Astrocyte of the cerebellum (primary cell): ENCODE measurements at regions not wholly inside any gene's neighbourhood (a gene's known extent, or its start where the extent isn't known, plus 50 kb on each side); places are given as distances from the start of the nearest gene placed in this dataset.

ENCODE experiments used
- DNase-seq: peaks from one replicate; pipeline ENCODE4 v3.0.0-alpha.2; 2011; ENCODE audit warnings: low read depth
- H3K4me3 ChIP-seq: 2 replicates; pipeline ENCODE4 v1.5.1; 2011; ENCODE audit warnings: mild to moderate bottlenecking, low read depth, low read length, moderate library complexity
- in situ Hi-C: cut with HindIII; loops from 2 replicates; pipeline ENCODE4 v1.10.0; 2017; ENCODE audit warnings: low sequenced_read_pairs
- TF ChIP-seq, protein P1 (sequence below): IDR thresholded peaks from 2 replicates; pipeline ENCODE4 v1.5.1; 2012; ENCODE audit warnings: low read length, low read depth, moderate library complexity, mild to moderate bottlenecking; ENCODE audit errors: missing control alignments

- TF ChIP-seq, protein P1, sequence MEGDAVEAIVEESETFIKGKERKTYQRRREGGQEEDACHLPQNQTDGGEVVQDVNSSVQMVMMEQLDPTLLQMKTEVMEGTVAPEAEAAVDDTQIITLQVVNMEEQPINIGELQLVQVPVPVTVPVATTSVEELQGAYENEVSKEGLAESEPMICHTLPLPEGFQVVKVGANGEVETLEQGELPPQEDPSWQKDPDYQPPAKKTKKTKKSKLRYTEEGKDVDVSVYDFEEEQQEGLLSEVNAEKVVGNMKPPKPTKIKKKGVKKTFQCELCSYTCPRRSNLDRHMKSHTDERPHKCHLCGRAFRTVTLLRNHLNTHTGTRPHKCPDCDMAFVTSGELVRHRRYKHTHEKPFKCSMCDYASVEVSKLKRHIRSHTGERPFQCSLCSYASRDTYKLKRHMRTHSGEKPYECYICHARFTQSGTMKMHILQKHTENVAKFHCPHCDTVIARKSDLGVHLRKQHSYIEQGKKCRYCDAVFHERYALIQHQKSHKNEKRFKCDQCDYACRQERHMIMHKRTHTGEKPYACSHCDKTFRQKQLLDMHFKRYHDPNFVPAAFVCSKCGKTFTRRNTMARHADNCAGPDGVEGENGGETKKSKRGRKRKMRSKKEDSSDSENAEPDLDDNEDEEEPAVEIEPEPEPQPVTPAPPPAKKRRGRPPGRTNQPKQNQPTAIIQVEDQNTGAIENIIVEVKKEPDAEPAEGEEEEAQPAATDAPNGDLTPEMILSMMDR, result no peak
- H3K4me3 ChIP-seq, result no peak overlapping the region
- no peak for DNase-seq
- in situ Hi-C loops, result no loop called here
Measured at GRCh38 chr20:60459212-60459611, 501.0 kb downstream of the CDH26 start.

DNA sequence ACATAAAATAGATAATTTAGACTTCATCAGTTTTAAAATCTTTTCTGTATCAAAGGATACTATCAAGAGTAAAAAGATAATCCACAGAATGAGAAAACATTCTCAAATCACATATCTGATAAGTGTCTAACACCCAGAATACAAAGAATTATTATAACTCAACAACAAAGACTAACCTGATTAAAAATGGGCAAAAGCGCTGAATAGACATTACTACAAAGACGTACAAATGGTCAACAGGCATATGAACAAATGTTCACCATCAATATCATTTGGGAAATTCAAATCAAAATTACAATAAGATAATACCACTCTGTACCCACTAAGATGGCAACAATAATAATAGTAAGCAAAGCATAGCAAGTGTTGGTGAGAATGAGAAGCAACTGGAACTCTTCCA, 503.8 kb downstream of the CDH26 start:
- no peak overlapping the region for H3K4me3 ChIP-seq
- TF ChIP-seq, protein P1, result no peak
- in situ Hi-C loops, result no loop called here
- no peak for DNase-seq

- H3K4me3 ChIP-seq, result no peak overlapping the region
- TF ChIP-seq, protein P1, result no peak
- in situ Hi-C loops, result no loop called here
- no peak for DNase-seq
Measured at GRCh38 chr20:60463798-60464197, 505.6 kb downstream of the CDH26 start.

DNA sequence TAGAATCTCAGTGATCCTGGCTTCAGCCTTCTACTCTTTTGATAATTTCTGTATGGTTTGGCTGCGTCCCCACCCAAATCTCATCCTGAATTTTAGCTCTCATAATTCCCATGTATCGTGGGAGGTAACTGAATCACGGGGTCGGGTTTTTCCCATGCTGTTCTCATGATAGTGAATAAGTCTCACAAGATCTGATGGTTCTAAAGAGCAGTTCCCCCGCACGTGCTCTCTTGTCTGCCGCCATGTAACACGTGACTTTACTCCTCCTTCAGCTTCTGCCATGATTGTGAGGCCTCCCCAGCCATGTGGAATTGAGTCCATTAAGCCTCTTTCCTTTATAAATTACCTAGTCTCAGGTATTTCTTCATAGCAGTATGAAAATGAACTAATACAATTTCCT, 507.2 kb downstream of the CDH26 start:
- in situ Hi-C loops, result no loop called here
- DNase-seq, result no peak
- H3K4me3 ChIP-seq, result no peak overlapping the region
- TF ChIP-seq, protein P1, result no peak

- TF ChIP-seq, protein P1, result no peak
- in situ Hi-C loops, result no loop called here
- no peak overlapping the region for H3K4me3 ChIP-seq
- no peak for DNase-seq
Measured at GRCh38 chr20:60465993-60466686, 507.9 kb downstream of the CDH26 start.

DNA sequence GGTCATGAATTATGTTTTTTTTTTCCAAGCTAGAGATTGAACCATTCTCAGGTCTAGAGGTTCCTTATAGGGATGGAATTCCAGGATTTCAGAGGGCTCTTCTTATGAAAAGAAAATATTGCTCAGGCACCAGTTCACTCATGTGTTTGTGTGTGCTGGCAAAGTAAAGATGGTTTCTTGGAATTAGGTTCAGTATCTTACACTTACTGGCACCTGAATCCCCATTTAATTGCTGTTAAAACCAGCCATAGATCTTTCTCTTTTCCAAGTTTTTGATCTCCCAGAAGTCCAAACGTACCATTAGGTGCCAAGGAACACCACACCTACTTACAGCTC, 508.4 kb downstream of the CDH26 start:
- TF ChIP-seq, protein P1, result no peak
- no peak overlapping the region for H3K4me3 ChIP-seq
- no peak for DNase-seq
- in situ Hi-C loops, result no loop called here

GRCh38 chr20:60467078-60467477, 508.9 kb downstream of the CDH26 start:
- DNase-seq, result no peak
- H3K4me3 ChIP-seq, result no peak overlapping the region
- TF ChIP-seq, protein P1, result no peak
- in situ Hi-C loops, result no loop called here
